Mammary epithelial cell (primary cell): ENCODE measurements at regions not wholly inside any gene's neighbourhood (a gene's known extent, or its start where the extent isn't known, plus 50 kb on each side); places are given as distances from the start of the nearest gene placed in this dataset.

Experiments used
- CTCF ChIP-seq, 2 donors: IDR thresholded peaks in 1 of 2; conservative IDR thresholded peaks in 1 of 2; 2 replicates each; pipeline ENCODE4 v1.5.1; 2011 to 2012; ENCODE audit warnings: inconsistent platforms in 2 of 2, low read length in 2 of 2, mild to moderate bottlenecking in 2 of 2, control low read depth in 1 of 2, low read depth in 1 of 2; ENCODE audit not compliant: insufficient read depth in 1 of 2; ENCODE audit errors: extremely low read depth in 1 of 2
- EZH2 ChIP-seq: IDR thresholded peaks from 2 replicates; pipeline ENCODE4 v1.6.1; 2012; ENCODE audit warnings: low read length, inconsistent platforms, borderline replicate concordance

- no peak for TF ChIP-seq CTCF (conservative IDR thresholded peaks at IDR 0.05 in 1 of 2, IDR thresholded peaks at IDR 0.05 in 1 of 2; ENCODE audit: extremely low read depth in 1 of 2, insufficient read depth in 1 of 2, low read depth in 1 of 2, low read length in 2 of 2)
- no peak for TF ChIP-seq EZH2
These were observed 455.3 kb downstream of the ADRA2A start for GRCh38 chr10:111532139-111532538.
